ENCODE measurements at regions not wholly inside any gene's neighbourhood (a gene's known extent, or its start where the extent isn't known, plus 50 kb on each side); places are given as distances from the start of the nearest gene placed in this dataset.

DNA sequence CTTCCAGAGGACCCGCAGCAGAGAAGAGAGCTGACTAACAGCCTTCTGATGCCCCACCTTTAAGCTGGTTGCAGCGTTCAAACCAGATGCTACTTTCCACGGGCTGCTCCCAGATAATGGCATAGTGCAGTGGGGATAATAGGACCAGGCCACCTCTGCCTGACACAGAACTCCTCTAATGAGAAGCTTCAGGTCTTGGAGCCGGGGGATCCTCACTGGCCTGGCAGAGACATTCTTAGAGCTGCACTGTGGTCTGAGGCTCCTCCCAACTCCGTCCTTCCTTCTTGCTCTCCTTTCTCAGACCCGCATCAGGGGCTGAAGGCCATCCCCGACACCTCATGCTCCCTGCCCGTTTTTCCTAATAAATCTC lies 206.6 kb upstream of the MARCKS start:
- TF ChIP-seq, protein P1, sequence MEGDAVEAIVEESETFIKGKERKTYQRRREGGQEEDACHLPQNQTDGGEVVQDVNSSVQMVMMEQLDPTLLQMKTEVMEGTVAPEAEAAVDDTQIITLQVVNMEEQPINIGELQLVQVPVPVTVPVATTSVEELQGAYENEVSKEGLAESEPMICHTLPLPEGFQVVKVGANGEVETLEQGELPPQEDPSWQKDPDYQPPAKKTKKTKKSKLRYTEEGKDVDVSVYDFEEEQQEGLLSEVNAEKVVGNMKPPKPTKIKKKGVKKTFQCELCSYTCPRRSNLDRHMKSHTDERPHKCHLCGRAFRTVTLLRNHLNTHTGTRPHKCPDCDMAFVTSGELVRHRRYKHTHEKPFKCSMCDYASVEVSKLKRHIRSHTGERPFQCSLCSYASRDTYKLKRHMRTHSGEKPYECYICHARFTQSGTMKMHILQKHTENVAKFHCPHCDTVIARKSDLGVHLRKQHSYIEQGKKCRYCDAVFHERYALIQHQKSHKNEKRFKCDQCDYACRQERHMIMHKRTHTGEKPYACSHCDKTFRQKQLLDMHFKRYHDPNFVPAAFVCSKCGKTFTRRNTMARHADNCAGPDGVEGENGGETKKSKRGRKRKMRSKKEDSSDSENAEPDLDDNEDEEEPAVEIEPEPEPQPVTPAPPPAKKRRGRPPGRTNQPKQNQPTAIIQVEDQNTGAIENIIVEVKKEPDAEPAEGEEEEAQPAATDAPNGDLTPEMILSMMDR (IDR thresholded peaks at IDR 0.05), result no peak
- TF ChIP-seq POLR2A (IDR thresholded peaks at IDR 0.05; ENCODE audit: low read length) (no peak), EHMT2 (IDR thresholded peaks at IDR 0.05; ENCODE audit: low read depth) (no peak), KDM1A (IDR thresholded peaks at IDR 0.05; ENCODE audit: low read depth) (no peak), ESRRA (IDR thresholded peaks at IDR 0.05; ENCODE audit: borderline replicate concordance, low read length) (no peak), JUN (IDR thresholded peaks at IDR 0.05) (no peak), SMC3 (IDR thresholded peaks at IDR 0.05) (no peak), MAZ (IDR thresholded peaks at IDR 0.05; ENCODE audit: borderline replicate concordance, low read depth, low read length) (no peak), RCOR1 (IDR thresholded peaks at IDR 0.05; ENCODE audit: low read depth, low read length) (no peak), EP300 (IDR thresholded peaks at IDR 0.05) (no peak)
- TF ChIP-seq, protein P2, sequence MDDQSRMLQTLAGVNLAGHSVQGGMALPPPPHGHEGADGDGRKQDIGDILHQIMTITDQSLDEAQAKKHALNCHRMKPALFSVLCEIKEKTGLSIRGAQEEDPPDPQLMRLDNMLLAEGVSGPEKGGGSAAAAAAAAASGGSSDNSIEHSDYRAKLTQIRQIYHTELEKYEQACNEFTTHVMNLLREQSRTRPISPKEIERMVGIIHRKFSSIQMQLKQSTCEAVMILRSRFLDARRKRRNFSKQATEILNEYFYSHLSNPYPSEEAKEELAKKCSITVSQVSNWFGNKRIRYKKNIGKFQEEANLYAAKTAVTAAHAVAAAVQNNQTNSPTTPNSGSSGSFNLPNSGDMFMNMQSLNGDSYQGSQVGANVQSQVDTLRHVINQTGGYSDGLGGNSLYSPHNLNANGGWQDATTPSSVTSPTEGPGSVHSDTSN (IDR thresholded peaks at IDR 0.05), result no peak
- TF ChIP-seq, protein P3, sequence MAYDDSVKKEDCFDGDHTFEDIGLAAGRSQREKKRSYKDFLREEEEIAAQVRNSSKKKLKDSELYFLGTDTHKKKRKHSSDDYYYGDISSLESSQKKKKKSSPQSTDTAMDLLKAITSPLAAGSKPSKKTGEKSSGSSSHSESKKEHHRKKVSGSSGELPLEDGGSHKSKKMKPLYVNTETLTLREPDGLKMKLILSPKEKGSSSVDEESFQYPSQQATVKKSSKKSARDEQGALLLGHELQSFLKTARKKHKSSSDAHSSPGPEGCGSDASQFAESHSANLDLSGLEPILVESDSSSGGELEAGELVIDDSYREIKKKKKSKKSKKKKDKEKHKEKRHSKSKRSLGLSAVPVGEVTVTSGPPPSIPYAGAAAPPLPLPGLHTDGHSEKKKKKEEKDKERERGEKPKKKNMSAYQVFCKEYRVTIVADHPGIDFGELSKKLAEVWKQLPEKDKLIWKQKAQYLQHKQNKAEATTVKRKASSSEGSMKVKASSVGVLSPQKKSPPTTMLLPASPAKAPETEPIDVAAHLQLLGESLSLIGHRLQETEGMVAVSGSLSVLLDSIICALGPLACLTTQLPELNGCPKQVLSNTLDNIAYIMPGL (CRISPR knock-in tag; IDR thresholded peaks at IDR 0.05; ENCODE audit: borderline replicate concordance), result no peak
- TF ChIP-seq, protein P4, sequence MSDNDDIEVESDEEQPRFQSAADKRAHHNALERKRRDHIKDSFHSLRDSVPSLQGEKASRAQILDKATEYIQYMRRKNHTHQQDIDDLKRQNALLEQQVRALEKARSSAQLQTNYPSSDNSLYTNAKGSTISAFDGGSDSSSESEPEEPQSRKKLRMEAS (IDR thresholded peaks at IDR 0.05), result no peak
- TF ChIP-seq, protein P5, sequence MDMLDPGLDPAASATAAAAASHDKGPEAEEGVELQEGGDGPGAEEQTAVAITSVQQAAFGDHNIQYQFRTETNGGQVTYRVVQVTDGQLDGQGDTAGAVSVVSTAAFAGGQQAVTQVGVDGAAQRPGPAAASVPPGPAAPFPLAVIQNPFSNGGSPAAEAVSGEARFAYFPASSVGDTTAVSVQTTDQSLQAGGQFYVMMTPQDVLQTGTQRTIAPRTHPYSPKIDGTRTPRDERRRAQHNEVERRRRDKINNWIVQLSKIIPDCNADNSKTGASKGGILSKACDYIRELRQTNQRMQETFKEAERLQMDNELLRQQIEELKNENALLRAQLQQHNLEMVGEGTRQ (IDR thresholded peaks at IDR 0.05), result no peak

Data from A549 (cell line).